Kidney (tissue), 13 donors: ENCODE measurements at regions not wholly inside any gene's neighbourhood (a gene's known extent, or its start where the extent isn't known, plus 50 kb on each side); places are given as distances from the start of the nearest gene placed in this dataset.

Experiments used
- DNase-seq, 5 donors: peaks; one replicate each; pipeline ENCODE4 v3.0.0-alpha.2; 2013 to 2020
- FAIRE-seq: peaks from 2 replicates; lab custom pipeline; 2012; peaks lifted over from hg19 to GRCh38; lab: Jason Lieb, UNC
- H3K27ac ChIP-seq, 2 donors: one replicate each; pipeline ENCODE4 v1.7.0; 2013; ENCODE audit warnings: low read depth in 2 of 2, low read length in 2 of 2, inconsistent platforms in 1 of 2
- H3K27me3 ChIP-seq: one replicate; pipeline ENCODE4 v1.7.1; 2013; ENCODE audit warnings: low read length, inconsistent platforms; ENCODE audit not compliant: control insufficient read depth, insufficient read depth
- H3K36me3 ChIP-seq, 3 donors: one replicate each; pipeline versions ENCODE4 v1.7.0 to v1.7.1; 2013; ENCODE audit warnings: low read length in 3 of 3, control low read depth in 1 of 3, inconsistent platforms in 1 of 3; ENCODE audit not compliant: insufficient read depth in 3 of 3, control insufficient read depth in 2 of 3
- H3K4me1 ChIP-seq, 3 donors: one replicate each; pipeline versions ENCODE4 v1.7.0 to v1.7.1; 2013; ENCODE audit warnings: low read length in 3 of 3, inconsistent platforms in 1 of 3, low read depth in 1 of 3; ENCODE audit not compliant: control insufficient read depth in 2 of 3, insufficient read depth in 2 of 3
- H3K4me3 ChIP-seq, 3 donors: one replicate each; pipeline versions ENCODE4 v1.7.0 to v1.8.1; 2013; ENCODE audit warnings: low read length in 3 of 3, control low read depth in 1 of 3, inconsistent platforms in 1 of 3
- H3K9ac ChIP-seq, 3 donors: one replicate each; pipeline versions ENCODE4 v1.7.0 to v1.7.1; 2013; ENCODE audit warnings: low read length in 3 of 3, control low read depth in 1 of 3, inconsistent platforms in 1 of 3
- H3K9me3 ChIP-seq, 3 donors: one replicate each; pipeline versions ENCODE4 v1.7.0 to v1.7.1; 2013; ENCODE audit warnings: low read length in 3 of 3, control low read depth in 1 of 3, inconsistent platforms in 1 of 3; ENCODE audit not compliant: control insufficient read depth in 2 of 3, insufficient read depth in 1 of 3
- CTCF ChIP-seq: IDR thresholded peaks from 3 replicates; pipeline ENCODE4 v1.5.1; 2012; ENCODE audit warnings: mild to moderate bottlenecking, moderate library complexity, borderline replicate concordance; ENCODE audit not compliant: insufficient read depth; ENCODE audit errors: extremely low read depth
- intact Hi-C: fragments of 100-400 bp; cut with DNase I; formaldehyde crosslinking; loops from one replicate; pipeline ENCODE4 v1.11.1; 2022
- donor health status: control.
- donor health status: control.
- donor health status: control.
- donor health status: control.
- donor health status: control.
- donor health status: DM: yes; HTN: yes; CAD: no.
- donor health status: Normal renal cell carcinoma (clear cell type).

DNA sequence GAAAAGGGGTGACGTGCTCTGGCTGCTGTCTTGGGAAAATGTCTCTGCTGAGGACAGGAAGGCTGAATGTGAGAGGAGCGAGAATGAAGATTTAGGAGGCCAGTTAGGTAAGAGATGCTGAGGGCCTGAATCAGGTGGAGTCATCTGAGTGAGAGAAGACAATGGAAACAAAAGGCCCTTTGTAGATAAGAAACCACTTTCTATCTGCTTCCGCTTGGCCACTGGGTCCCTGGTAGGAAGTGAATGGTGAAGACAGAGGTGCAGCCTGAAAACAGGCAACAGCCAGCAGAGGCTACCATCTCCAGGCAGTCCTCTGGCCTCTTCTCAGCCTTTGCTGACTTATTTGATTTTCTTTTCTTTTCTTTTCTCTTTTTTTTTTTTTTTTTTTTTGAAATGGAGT, 374.0 kb upstream of the SLC14A2 start:
- Histone ChIP-seq H3K27me3 (no peaks in the 10 kb centered on the region), H3K4me1 (no peaks in the 10 kb centered on the region), H3K4me3 (no peak overlapping the region), H3K27ac (no peak overlapping the region), H3K9me3 (no peaks in the 10 kb centered on the region), H3K36me3 (no peaks in the 10 kb centered on the region), H3K9ac (no peak overlapping the region)
- no peak for TF ChIP-seq CTCF
- intact Hi-C loops = no loop called here
- FAIRE-seq (no peak), DNase-seq (no peak)

- no peak for FAIRE-seq
- no peaks in the 10 kb centered on the region for H3K27me3 ChIP-seq
- H3K9me3 ChIP-seq = no peaks in the 10 kb centered on the region
- intact Hi-C loops = no loop called here
- TF ChIP-seq CTCF = no peak
- no peak overlapping the region for H3K27ac ChIP-seq
- no peak overlapping the region for H3K9ac ChIP-seq
- no peaks in the 10 kb centered on the region for H3K36me3 ChIP-seq
- no peaks in the 10 kb centered on the region for H3K4me1 ChIP-seq
- no peak for DNase-seq
- H3K4me3 ChIP-seq = no peak overlapping the region
Measured at GRCh38 chr18:45241982-45242565, 373.2 kb upstream of the SLC14A2 start.

GRCh38 chr18:45243340-45244110, 371.8 kb upstream of the SLC14A2 start:
- no peak overlapping the region for H3K9ac ChIP-seq
- no peak overlapping the region for H3K27ac ChIP-seq
- H3K4me3 ChIP-seq = no peak overlapping the region
- no peaks in the 10 kb centered on the region for H3K36me3 ChIP-seq
- DNase-seq (no peak), FAIRE-seq (no peak)
- TF ChIP-seq CTCF = no peak
- intact Hi-C loops = no loop called here
- H3K9me3 ChIP-seq = no peaks in the 10 kb centered on the region
- no peaks in the 10 kb centered on the region for H3K27me3 ChIP-seq
- H3K4me1 ChIP-seq = no peaks in the 10 kb centered on the region
